Lung (tissue), 11 donors: ENCODE measurements at regions not wholly inside any gene's neighbourhood (a gene's known extent, or its start where the extent isn't known, plus 50 kb on each side); places are given as distances from the start of the nearest gene placed in this dataset.

Source experiments
- ATAC-seq: fragments of 200-7000 bp; cut with Tn5 transposase; one replicate; pipeline ENCODE4 v1.9.1; 2020; ENCODE audit warnings: moderate number of reproducible peaks; ENCODE audit not compliant: insufficient read depth, low FRiP score
- DNase-seq, 3 donors: peaks; one replicate each; pipeline ENCODE4 v3.0.0-alpha.2; 2013 to 2017
- H3K27ac ChIP-seq, 2 donors: one replicate each; pipeline ENCODE4 v1.5.1; 2013; ENCODE audit warnings: mild to moderate bottlenecking in 2 of 2, moderate library complexity in 2 of 2, control low read depth in 1 of 2, inconsistent platforms in 1 of 2, low read depth in 1 of 2, low read length in 1 of 2
- H3K27me3 ChIP-seq, 3 donors: one replicate each; pipeline ENCODE4 v1.5.1; 2013; ENCODE audit warnings: low read length in 2 of 3; ENCODE audit not compliant: control insufficient read depth in 3 of 3, insufficient read depth in 3 of 3
- H3K36me3 ChIP-seq, 4 donors: one replicate each; pipeline ENCODE4 v1.5.1; 2013; ENCODE audit warnings: low read length in 4 of 4, mild to moderate bottlenecking in 1 of 4, moderate library complexity in 1 of 4; ENCODE audit not compliant: control insufficient read depth in 4 of 4, insufficient read depth in 4 of 4
- H3K4me1 ChIP-seq, 5 donors: one replicate each; pipeline ENCODE4 v1.5.1; 2013; ENCODE audit warnings: low read length in 5 of 5, mild to moderate bottlenecking in 2 of 5, moderate library complexity in 1 of 5; ENCODE audit not compliant: control insufficient read depth in 5 of 5, insufficient read depth in 5 of 5
- H3K4me3 ChIP-seq: one replicate; pipeline ENCODE4 v1.5.1; 2013; ENCODE audit warnings: mild to moderate bottlenecking, control low read depth, moderate library complexity
- H3K9ac ChIP-seq, 2 donors: one replicate each; pipeline ENCODE4 v1.5.1; 2013; ENCODE audit warnings: low read length in 2 of 2, control low read depth in 1 of 2; ENCODE audit not compliant: insufficient read depth in 1 of 2
- H3K9me3 ChIP-seq, 4 donors: one replicate each; pipeline ENCODE4 v1.5.1; 2013; ENCODE audit warnings: low read length in 3 of 4, mild to moderate bottlenecking in 1 of 4, moderate library complexity in 1 of 4; ENCODE audit not compliant: control insufficient read depth in 4 of 4, insufficient read depth in 3 of 4
- CTCF ChIP-seq: IDR thresholded peaks from 2 replicates; pipeline ENCODE4 v1.5.1; 2012; ENCODE audit warnings: mild to moderate bottlenecking; ENCODE audit errors: control extremely low read depth, extremely low read depth
- WGBS, 2 donors: extraction: QIAGEN DNeasy Blood & Tissue Kit; methylation state at CpG; one replicate each; pipeline ENCODE4 v1.1.7; 2013; 5-methylcytosine and 5-hydroxymethylcytosine counted together
- donor health status: control.
- donor health status: control.
- donor health status: Bipolar disorder and iron deficiency.
- donor health status: healthy.
- donor health status: DM: yes; HTN: yes; CAD: no.

- H3K36me3 ChIP-seq, result no peaks in the 10 kb centered on the region
- DNase-seq, result no peak
- H3K27ac ChIP-seq, result no peak overlapping the region
- TF ChIP-seq CTCF, result no peak
- H3K9ac ChIP-seq, result no peak overlapping the region
- ATAC-seq, result no peak
- H3K27me3 ChIP-seq, result no peaks in the 10 kb centered on the region
- 58 to 74% methylated on average over 1 of the region's 1 CpG for WGBS, 2 donors
- H3K4me3 ChIP-seq, result no peak overlapping the region
- peaks cover 0 to 12% (median 0%) of the 10 kb centered on the region in 5 donors for H3K4me1 ChIP-seq
- no peaks in the 10 kb centered on the region for H3K9me3 ChIP-seq
Observed at GRCh38 chr10:53006663-53007526, 234.3 kb upstream of the MBL2 start.

GRCh38 chr10:53005612-53006345, 233.2 kb upstream of the MBL2 start:
- TF ChIP-seq CTCF, result no peak
- ATAC-seq, result no peak
- Histone ChIP-seq H3K9ac (no peak overlapping the region), H3K9me3 (no peaks in the 10 kb centered on the region), H3K27me3 (no peaks in the 10 kb centered on the region), H3K36me3 (no peaks in the 10 kb centered on the region), H3K4me1 (peaks cover 0 to 12% (median 0%) of the 10 kb centered on the region in 5 donors), H3K27ac (no peak overlapping the region), H3K4me3 (no peak overlapping the region)
- DNase-seq, result no peak
- 47 to 55% methylated on average over 3 of the region's 3 CpGs for WGBS, 2 donors

- no peak for TF ChIP-seq CTCF
- DNase-seq (no peak), ATAC-seq (no peak)
- Histone ChIP-seq H3K4me1 (peaks cover 0 to 2% (median 0%) of the 10 kb centered on the region in 5 donors), H3K36me3 (no peaks in the 10 kb centered on the region), H3K4me3 (no peak overlapping the region), H3K9ac (no peak overlapping the region), H3K9me3 (no peaks in the 10 kb centered on the region), H3K27ac (no peak overlapping the region), H3K27me3 (no peaks in the 10 kb centered on the region)
- 42 to 65% methylated on average over 5 of the region's 5 CpGs for WGBS, 2 donors
Observed at GRCh38 chr10:53003094-53003493, 230.5 kb upstream of the MBL2 start.
